Fibroblast of pulmonary artery (primary cell): ENCODE measurements at regions not wholly inside any gene's neighbourhood (a gene's known extent, or its start where the extent isn't known, plus 50 kb on each side); places are given as distances from the start of the nearest gene placed in this dataset.

Experiments
- DNase-seq: peaks from one replicate; pipeline ENCODE4 v3.0.0-alpha.2; 2010; ENCODE audit warnings: low read depth
- H3K4me3 ChIP-seq: replicated peaks from 2 replicates; pipeline ENCODE4 v1.5.1; 2011; ENCODE audit warnings: low read depth, mild to moderate bottlenecking, control low read depth, low read length, moderate library complexity
- CTCF ChIP-seq: IDR thresholded peaks from 2 replicates; pipeline ENCODE4 v1.5.1; 2011; ENCODE audit warnings: mild to moderate bottlenecking, control low read depth, low read length, inconsistent platforms; ENCODE audit errors: missing control alignments

GRCh38 chr5:156103155-156103885 is 223.6 kb upstream of the SGCD start:
- H3K4me3 ChIP-seq: no peak overlapping the region
- TF ChIP-seq CTCF: no peak
- DNase-seq: no peak

- no peak overlapping the region for H3K4me3 ChIP-seq
- no peak for DNase-seq
- no peak for TF ChIP-seq CTCF
Observed at GRCh38 chr5:156109317-156110023, 217.5 kb upstream of the SGCD start.

- no peak overlapping the region for H3K4me3 ChIP-seq
- no peak for DNase-seq
- TF ChIP-seq CTCF: no peak
Observed at GRCh38 chr5:156119692-156120091, 207.3 kb upstream of the SGCD start.

GRCh38 chr5:156120777-156121176 is 206.2 kb upstream of the SGCD start:
- no peak for DNase-seq
- TF ChIP-seq CTCF: no peak
- no peak overlapping the region for H3K4me3 ChIP-seq

GRCh38 chr5:156121234-156121633 is 205.7 kb upstream of the SGCD start:
- no peak for DNase-seq
- H3K4me3 ChIP-seq: no peak overlapping the region
- TF ChIP-seq CTCF: no peak

- no peak for TF ChIP-seq CTCF
- DNase-seq: no peak
- H3K4me3 ChIP-seq: no peak overlapping the region
Observed at GRCh38 chr5:156121882-156122281, 205.1 kb upstream of the SGCD start.
